BE2C (cell line): ENCODE measurements at regions not wholly inside any gene's neighbourhood (a gene's known extent, or its start where the extent isn't known, plus 50 kb on each side); places are given as distances from the start of the nearest gene placed in this dataset.

Experiments used
- DNase-seq: peaks from one replicate; pipeline ENCODE4 v3.0.0-alpha.2; 2020
- H3K27me3 ChIP-seq: fragments of 250-450 bp; sonication (Bioruptor Pico); 2 replicates; pipeline ENCODE4 v1.5.1; 2020; ENCODE audit warnings: mild to moderate bottlenecking
- H3K36me3 ChIP-seq: fragments of 250-450 bp; sonication (Bioruptor Pico); 2 replicates; pipeline ENCODE4 v1.5.1; 2020; ENCODE audit warnings: mild to moderate bottlenecking
- H3K4me1 ChIP-seq: fragments of 250-450 bp; sonication (Bioruptor Pico); 2 replicates; pipeline ENCODE4 v1.5.1; 2020
- H3K4me3 ChIP-seq: 2 replicates; pipeline ENCODE4 v1.5.1; 2011; ENCODE audit warnings: low read depth, low read length
- H3K9me3 ChIP-seq: fragments of 250-450 bp; sonication (Bioruptor Pico); 2 replicates; pipeline ENCODE4 v1.5.1; 2020
- TF ChIP-seq, protein P1 (sequence below): IDR thresholded peaks from 2 replicates; pipeline ENCODE4 v1.5.1; 2012; ENCODE audit warnings: mild to moderate bottlenecking, low read depth, low read length

DNA sequence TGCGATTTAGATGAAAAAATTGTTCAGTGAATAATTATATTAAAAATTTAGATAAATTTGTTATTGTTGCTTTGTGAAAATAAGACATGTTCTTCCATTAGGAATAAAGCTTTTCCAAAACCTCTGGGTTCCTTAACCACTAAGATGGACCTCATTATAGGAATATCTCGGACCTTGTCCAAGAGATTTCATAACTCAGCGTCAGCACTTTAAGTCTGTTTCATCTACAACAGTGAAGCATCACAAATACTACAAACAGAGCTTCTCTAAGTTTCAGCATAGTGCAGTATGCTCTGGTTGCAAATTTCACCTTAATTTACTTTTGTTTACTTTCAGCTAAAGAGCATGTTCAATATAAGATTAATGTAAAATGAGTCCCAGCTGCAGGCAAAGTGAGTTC is 150.3 kb downstream of the UBE2E3 start:
- TF ChIP-seq, protein P1, sequence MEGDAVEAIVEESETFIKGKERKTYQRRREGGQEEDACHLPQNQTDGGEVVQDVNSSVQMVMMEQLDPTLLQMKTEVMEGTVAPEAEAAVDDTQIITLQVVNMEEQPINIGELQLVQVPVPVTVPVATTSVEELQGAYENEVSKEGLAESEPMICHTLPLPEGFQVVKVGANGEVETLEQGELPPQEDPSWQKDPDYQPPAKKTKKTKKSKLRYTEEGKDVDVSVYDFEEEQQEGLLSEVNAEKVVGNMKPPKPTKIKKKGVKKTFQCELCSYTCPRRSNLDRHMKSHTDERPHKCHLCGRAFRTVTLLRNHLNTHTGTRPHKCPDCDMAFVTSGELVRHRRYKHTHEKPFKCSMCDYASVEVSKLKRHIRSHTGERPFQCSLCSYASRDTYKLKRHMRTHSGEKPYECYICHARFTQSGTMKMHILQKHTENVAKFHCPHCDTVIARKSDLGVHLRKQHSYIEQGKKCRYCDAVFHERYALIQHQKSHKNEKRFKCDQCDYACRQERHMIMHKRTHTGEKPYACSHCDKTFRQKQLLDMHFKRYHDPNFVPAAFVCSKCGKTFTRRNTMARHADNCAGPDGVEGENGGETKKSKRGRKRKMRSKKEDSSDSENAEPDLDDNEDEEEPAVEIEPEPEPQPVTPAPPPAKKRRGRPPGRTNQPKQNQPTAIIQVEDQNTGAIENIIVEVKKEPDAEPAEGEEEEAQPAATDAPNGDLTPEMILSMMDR = no peak
- Histone ChIP-seq H3K36me3 (no peaks in the 10 kb centered on the region), H3K4me3 (no peak overlapping the region), H3K4me1 (no peaks in the 10 kb centered on the region), H3K27me3 (no peaks in the 10 kb centered on the region), H3K9me3 (no peaks in the 10 kb centered on the region)
- DNase-seq = no peak

DNA sequence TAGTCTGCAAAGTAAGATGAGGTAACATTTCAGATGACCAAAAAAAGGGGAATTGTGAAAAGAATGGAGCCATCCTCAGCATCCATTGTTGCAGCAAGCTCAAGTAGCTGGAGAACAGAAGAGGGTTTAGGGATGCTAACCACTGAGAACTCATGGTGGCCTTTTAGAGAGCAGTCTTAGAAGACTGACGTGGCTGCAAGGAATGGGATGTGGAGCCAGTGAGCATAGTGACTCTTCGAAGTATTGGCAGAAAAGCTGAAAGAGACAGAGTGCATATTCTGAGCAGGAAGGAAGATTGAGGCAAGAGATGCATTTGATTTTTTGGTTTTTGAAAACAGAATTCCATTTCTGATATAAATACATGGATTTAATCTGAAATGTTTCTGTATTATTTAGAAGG is 151.2 kb downstream of the UBE2E3 start:
- Histone ChIP-seq H3K36me3 (no peaks in the 10 kb centered on the region), H3K4me3 (no peak overlapping the region), H3K4me1 (no peaks in the 10 kb centered on the region), H3K27me3 (no peaks in the 10 kb centered on the region), H3K9me3 (no peaks in the 10 kb centered on the region)
- TF ChIP-seq, protein P1 = no peak
- no peak for DNase-seq

DNA sequence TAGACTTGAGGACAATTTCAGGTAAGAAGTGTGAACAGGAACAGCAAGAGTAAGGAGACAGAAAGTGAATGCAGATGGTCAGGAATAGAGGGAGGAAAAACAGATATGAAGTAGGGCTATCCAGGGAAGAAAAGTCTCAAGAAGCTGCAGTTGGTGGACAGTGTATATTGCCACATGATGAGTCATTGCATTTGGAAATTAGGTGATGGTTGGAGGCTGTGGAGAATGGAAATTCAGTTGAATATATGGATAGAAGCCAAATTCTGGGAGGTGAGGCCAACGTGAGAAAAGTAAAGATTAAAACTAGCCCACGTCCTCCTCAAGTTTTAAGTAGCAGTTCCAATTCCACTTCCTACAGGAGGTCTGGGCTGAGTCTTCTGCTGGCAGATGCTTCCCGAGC is 158.4 kb downstream of the UBE2E3 start:
- H3K9me3 ChIP-seq = no peaks in the 10 kb centered on the region
- no peaks in the 10 kb centered on the region for H3K27me3 ChIP-seq
- H3K4me3 ChIP-seq = no peak overlapping the region
- H3K36me3 ChIP-seq = no peaks in the 10 kb centered on the region
- no peak for DNase-seq
- H3K4me1 ChIP-seq = no peaks in the 10 kb centered on the region
- TF ChIP-seq, protein P1 = no peak

DNA sequence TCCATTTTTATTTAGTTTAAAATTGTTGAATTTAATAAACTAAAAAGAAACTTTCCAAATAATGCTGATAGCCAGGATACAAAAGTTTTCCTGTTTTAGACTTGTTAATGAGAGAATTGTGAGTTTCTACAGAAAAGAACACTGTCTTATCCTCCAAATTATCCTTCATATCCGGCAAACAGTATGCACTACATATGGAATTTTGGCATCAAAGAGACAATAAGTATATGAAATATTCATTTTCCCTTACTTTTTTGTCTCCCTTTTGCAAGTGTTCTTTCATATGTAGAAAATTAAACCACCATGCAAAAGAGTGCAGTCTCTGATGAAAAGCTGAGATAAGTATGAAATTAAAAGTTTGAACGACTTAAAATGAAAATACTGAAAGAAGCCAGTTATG is 159.4 kb downstream of the UBE2E3 start:
- no peak overlapping the region for H3K4me3 ChIP-seq
- TF ChIP-seq, protein P1 = no peak
- no peaks in the 10 kb centered on the region for H3K36me3 ChIP-seq
- no peaks in the 10 kb centered on the region for H3K9me3 ChIP-seq
- no peak for DNase-seq
- H3K27me3 ChIP-seq = no peaks in the 10 kb centered on the region
- H3K4me1 ChIP-seq = no peaks in the 10 kb centered on the region

DNA sequence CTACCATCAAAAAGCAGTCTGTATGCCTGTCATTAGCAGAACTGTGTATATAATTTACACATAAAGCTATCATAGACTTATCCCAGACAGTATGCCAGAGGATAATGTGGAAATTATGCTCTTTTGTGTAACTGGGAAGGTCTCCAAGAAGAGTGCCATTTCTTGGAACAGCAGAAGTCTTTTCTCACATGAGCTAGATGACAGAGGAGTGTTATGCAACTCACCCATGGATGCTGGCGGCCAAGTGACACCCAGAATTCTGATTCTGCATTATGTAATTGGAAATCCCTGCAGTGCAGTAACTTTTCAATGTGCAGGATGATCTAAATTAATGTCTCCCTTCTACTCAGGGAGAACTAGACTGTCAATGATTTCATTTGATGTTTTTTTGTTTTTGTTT is 160.0 kb downstream of the UBE2E3 start:
- H3K36me3 ChIP-seq = no peaks in the 10 kb centered on the region
- H3K4me3 ChIP-seq = no peak overlapping the region
- H3K4me1 ChIP-seq = no peaks in the 10 kb centered on the region
- TF ChIP-seq, protein P1 = no peak
- H3K27me3 ChIP-seq = no peaks in the 10 kb centered on the region
- H3K9me3 ChIP-seq = no peaks in the 10 kb centered on the region
- no peak for DNase-seq

DNA sequence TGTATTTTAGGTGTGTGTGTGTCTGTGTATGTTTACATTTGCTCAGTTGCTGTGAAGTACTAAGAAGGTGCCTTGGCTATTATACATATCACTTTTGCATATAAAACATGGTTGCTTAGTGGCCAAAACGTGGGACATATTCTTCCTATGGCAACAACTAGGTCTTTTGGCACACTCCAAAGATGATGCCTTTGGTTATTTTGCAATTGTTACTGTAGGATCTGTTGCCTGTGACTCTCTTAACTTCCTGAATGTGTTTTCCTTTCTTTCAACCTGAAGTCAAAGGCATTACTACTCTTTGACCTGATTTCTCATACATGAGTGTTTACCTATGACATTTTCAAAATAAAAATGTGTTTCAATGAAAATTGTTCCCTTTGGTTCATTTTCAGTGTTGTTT is 160.5 kb downstream of the UBE2E3 start:
- no peaks in the 10 kb centered on the region for H3K36me3 ChIP-seq
- H3K9me3 ChIP-seq = no peaks in the 10 kb centered on the region
- H3K4me3 ChIP-seq = no peak overlapping the region
- TF ChIP-seq, protein P1 = no peak
- H3K4me1 ChIP-seq = no peaks in the 10 kb centered on the region
- no peak for DNase-seq
- H3K27me3 ChIP-seq = no peaks in the 10 kb centered on the region
